GM12878 (cell line): ENCODE measurements at regions not wholly inside any gene's neighbourhood (a gene's known extent, or its start where the extent isn't known, plus 50 kb on each side); places are given as distances from the start of the nearest gene placed in this dataset.
A peak's percentile ranks its signal among the peaks of the same experiment; 100 is the strongest.

Source experiments
- ATF7 ChIP-seq: fragments of 450-650 bp; IDR thresholded peaks from 2 replicates; pipeline ENCODE4 v1.6.1; 2016; ENCODE audit warnings: low read depth, mild to moderate bottlenecking
- BHLHE40 ChIP-seq, 2 experiments: fragments of 450-650 bp in 1 of 2; IDR thresholded peaks; 2 replicates each; pipeline ENCODE4 v1.6.1; 2011 to 2017; ENCODE audit warnings: low read depth in 2 of 2, borderline replicate concordance in 1 of 2, improper control_type of control experiment in 1 of 2, low read length in 1 of 2, mild to moderate bottlenecking in 1 of 2
- CBFB ChIP-seq: IDR thresholded peaks from 2 replicates; pipeline ENCODE4 v1.6.1; 2016; ENCODE audit warnings: antibody characterized with exemption, low read depth
- DPF2 ChIP-seq: fragments of 450-650 bp; IDR thresholded peaks from 2 replicates; pipeline ENCODE4 v1.6.1; 2017; ENCODE audit warnings: mild to moderate bottlenecking
- ETV6 ChIP-seq, 2 experiments: fragments of 450-650 bp in 1 of 2; IDR thresholded peaks in 1 of 2; conservative IDR thresholded peaks in 1 of 2; 2 replicates each; pipeline ENCODE4 v1.6.1; 2014; ENCODE audit warnings: antibody characterized with exemption in 1 of 2, borderline replicate concordance in 1 of 2, low read depth in 1 of 2, mild to moderate bottlenecking in 1 of 2, moderate library complexity in 1 of 2
- HCFC1 ChIP-seq: fragments of 150-350 bp; IDR thresholded peaks from 2 replicates; pipeline ENCODE4 v1.6.1; 2014; ENCODE audit warnings: low read length
- HDAC2 ChIP-seq: fragments of 200-600 bp; sonication (generic); IDR thresholded peaks from 2 replicates; pipeline ENCODE4 v1.6.1; 2017
- IKZF1 ChIP-seq: fragments of 450-650 bp; conservative IDR thresholded peaks from 2 replicates; pipeline ENCODE4 v1.6.1; 2017; ENCODE audit warnings: antibody characterized with exemption, mild to moderate bottlenecking
- IRF4 ChIP-seq: IDR thresholded peaks from 2 replicates; pipeline ENCODE4 v1.6.1; 2011; ENCODE audit warnings: low read depth, low read length
- MTA3 ChIP-seq: IDR thresholded peaks from 2 replicates; pipeline ENCODE4 v1.6.1; 2012; ENCODE audit warnings: low read length, inconsistent platforms, borderline replicate concordance
- PAX8 ChIP-seq: fragments of 450-650 bp; IDR thresholded peaks from 2 replicates; pipeline ENCODE4 v1.6.1; 2017; ENCODE audit warnings: mild to moderate bottlenecking, moderate library complexity
- RAD21 ChIP-seq: IDR thresholded peaks from 2 replicates; pipeline ENCODE4 v1.6.1; 2011; ENCODE audit warnings: mild to moderate bottlenecking, low read depth, low read length, moderate library complexity; ENCODE audit not compliant: insufficient read depth
- RBBP5 ChIP-seq: fragments of 200-600 bp; sonication (generic); conservative IDR thresholded peaks from 2 replicates; pipeline ENCODE4 v1.6.1; 2016
- RFX5 ChIP-seq: IDR thresholded peaks from 2 replicates; pipeline ENCODE4 v1.6.1; 2011; ENCODE audit warnings: low read depth, low read length, improper control_type of control experiment
- SMAD5 ChIP-seq: IDR thresholded peaks from 2 replicates; pipeline ENCODE4 v1.6.1; 2016; ENCODE audit warnings: antibody characterized with exemption, low read depth
- SRF ChIP-seq, 2 experiments: IDR thresholded peaks; 2 replicates each; pipeline ENCODE4 v1.6.1; 2011; ENCODE audit warnings: low read depth in 2 of 2, low read length in 2 of 2, mild to moderate bottlenecking in 1 of 2, moderate library complexity in 1 of 2
- STAT3 ChIP-seq: IDR thresholded peaks from 2 replicates; pipeline ENCODE4 v1.6.1; 2011; ENCODE audit warnings: low read depth, low read length, improper control_type of control experiment
- SUPT20H ChIP-seq: IDR thresholded peaks from 2 replicates; pipeline ENCODE4 v1.6.1; 2011; ENCODE audit warnings: low read depth, mild to moderate bottlenecking, low read length, moderate library complexity, borderline replicate concordance; ENCODE audit not compliant: control insufficient read depth
- TCF7 ChIP-seq: IDR thresholded peaks from 2 replicates; pipeline ENCODE4 v1.6.1; 2014; ENCODE audit warnings: antibody characterized with exemption, borderline replicate concordance
- ZBED1 ChIP-seq: IDR thresholded peaks from 2 replicates; pipeline ENCODE4 v1.6.1; 2016; ENCODE audit warnings: borderline replicate concordance
- ZNF217 ChIP-seq: fragments of 450-650 bp; IDR thresholded peaks from 2 replicates; pipeline ENCODE4 v1.6.1; 2017; ENCODE audit warnings: antibody characterized with exemption, mild to moderate bottlenecking
- ZNF274 ChIP-seq: IDR thresholded peaks from one replicate; pipeline ENCODE4 v1.8.0; 2011; ENCODE audit not compliant: insufficient read length, insufficient read depth
- TF ChIP-seq, protein P1 (sequence below): fragments of 450-650 bp; IDR thresholded peaks from 2 replicates; pipeline ENCODE4 v1.6.1; 2017; ENCODE audit warnings: low read depth, mild to moderate bottlenecking, moderate library complexity
- TF ChIP-seq, protein P2 (sequence below): IDR thresholded peaks from 2 replicates; pipeline ENCODE4 v1.6.1; 2012; ENCODE audit warnings: low read length, inconsistent platforms
- TF ChIP-seq, protein P3 (sequence below): fragments of 450-650 bp; IDR thresholded peaks from 2 replicates; pipeline ENCODE4 v1.6.1; 2018; ENCODE audit warnings: borderline replicate concordance, mild to moderate bottlenecking; ENCODE audit not compliant: partially characterized antibody
- TF ChIP-seq, protein P4 (sequence below): fragments of 450-650 bp; IDR thresholded peaks from 2 replicates; pipeline ENCODE4 v1.6.1; 2016; ENCODE audit warnings: mild to moderate bottlenecking

DNA sequence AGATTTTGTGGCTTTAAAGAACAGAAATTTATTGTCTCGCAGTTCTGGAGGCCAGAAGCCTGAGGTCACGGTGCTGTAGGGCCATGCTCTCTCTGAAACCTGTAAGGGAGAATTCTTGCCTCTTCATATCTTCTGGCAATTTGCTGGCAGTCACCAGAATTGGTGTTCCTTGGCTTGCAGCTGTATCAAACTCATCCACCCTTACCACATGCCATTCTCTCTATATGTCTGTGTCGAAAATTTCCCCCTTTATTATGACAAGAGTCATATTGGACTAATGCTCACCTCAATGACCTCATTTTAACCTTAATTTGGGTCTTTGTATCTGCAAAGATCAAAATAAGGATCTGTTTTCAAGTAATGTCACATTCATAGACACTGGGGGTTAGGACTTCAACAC lies 266.7 kb downstream of the IL20RB start (continued):
- TF ChIP-seq ETV6 (conservative IDR thresholded peaks at IDR 0.05 in 1 of 2, IDR thresholded peaks at IDR 0.05 in 1 of 2; ENCODE audit: borderline replicate concordance in 1 of 2, low read depth in 1 of 2) (no peak), RBBP5 (no peak), ZNF217 (no peak), ZBED1 (no peak), ZNF274 (no peak), CBFB (peak; percentile 34; the same call in 1 of the 2 replicates), ATF7 (no peak), IRF4 (no peak), HDAC2 (no peak), SRF (IDR thresholded peaks at IDR 0.05; ENCODE audit: low read depth in 2 of 2, low read length in 2 of 2) (no peak), IKZF1 (no peak), BHLHE40 (IDR thresholded peaks at IDR 0.05; ENCODE audit: borderline replicate concordance in 1 of 2, low read depth in 2 of 2, low read length in 1 of 2) (no peak), TCF7 (peak; percentile 56), SMAD5 (no peak), SUPT20H (no peak), STAT3 (no peak), RFX5 (no peak), HCFC1 (no peak), MTA3 (no peak), RAD21 (no peak), PAX8 (no peak), DPF2 (no peak)
- TF ChIP-seq, protein P1, sequence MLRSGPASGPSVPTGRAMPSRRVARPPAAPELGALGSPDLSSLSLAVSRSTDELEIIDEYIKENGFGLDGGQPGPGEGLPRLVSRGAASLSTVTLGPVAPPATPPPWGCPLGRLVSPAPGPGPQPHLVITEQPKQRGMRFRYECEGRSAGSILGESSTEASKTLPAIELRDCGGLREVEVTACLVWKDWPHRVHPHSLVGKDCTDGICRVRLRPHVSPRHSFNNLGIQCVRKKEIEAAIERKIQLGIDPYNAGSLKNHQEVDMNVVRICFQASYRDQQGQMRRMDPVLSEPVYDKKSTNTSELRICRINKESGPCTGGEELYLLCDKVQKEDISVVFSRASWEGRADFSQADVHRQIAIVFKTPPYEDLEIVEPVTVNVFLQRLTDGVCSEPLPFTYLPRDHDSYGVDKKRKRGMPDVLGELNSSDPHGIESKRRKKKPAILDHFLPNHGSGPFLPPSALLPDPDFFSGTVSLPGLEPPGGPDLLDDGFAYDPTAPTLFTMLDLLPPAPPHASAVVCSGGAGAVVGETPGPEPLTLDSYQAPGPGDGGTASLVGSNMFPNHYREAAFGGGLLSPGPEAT = no peak
- TF ChIP-seq, protein P2, sequence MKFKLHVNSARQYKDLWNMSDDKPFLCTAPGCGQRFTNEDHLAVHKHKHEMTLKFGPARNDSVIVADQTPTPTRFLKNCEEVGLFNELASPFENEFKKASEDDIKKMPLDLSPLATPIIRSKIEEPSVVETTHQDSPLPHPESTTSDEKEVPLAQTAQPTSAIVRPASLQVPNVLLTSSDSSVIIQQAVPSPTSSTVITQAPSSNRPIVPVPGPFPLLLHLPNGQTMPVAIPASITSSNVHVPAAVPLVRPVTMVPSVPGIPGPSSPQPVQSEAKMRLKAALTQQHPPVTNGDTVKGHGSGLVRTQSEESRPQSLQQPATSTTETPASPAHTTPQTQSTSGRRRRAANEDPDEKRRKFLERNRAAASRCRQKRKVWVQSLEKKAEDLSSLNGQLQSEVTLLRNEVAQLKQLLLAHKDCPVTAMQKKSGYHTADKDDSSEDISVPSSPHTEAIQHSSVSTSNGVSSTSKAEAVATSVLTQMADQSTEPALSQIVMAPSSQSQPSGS = peak; percentile 46; the same call in 1 of the 2 replicates
- TF ChIP-seq, protein P3, sequence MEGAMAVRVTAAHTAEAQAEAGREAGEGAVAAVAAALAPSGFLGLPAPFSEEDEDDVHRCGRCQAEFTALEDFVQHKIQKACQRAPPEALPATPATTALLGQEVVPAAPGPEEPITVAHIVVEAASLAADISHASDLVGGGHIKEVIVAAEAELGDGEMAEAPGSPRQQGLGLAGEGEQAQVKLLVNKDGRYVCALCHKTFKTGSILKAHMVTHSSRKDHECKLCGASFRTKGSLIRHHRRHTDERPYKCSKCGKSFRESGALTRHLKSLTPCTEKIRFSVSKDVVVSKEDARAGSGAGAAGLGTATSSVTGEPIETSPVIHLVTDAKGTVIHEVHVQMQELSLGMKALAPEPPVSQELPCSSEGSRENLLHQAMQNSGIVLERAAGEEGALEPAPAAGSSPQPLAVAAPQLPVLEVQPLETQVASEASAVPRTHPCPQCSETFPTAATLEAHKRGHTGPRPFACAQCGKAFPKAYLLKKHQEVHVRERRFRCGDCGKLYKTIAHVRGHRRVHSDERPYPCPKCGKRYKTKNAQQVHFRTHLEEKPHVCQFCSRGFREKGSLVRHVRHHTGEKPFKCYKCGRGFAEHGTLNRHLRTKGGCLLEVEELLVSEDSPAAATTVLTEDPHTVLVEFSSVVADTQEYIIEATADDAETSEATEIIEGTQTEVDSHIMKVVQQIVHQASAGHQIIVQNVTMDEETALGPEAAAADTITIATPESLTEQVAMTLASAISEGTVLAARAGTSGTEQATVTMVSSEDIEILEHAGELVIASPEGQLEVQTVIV = no peak
- TF ChIP-seq, protein P4, sequence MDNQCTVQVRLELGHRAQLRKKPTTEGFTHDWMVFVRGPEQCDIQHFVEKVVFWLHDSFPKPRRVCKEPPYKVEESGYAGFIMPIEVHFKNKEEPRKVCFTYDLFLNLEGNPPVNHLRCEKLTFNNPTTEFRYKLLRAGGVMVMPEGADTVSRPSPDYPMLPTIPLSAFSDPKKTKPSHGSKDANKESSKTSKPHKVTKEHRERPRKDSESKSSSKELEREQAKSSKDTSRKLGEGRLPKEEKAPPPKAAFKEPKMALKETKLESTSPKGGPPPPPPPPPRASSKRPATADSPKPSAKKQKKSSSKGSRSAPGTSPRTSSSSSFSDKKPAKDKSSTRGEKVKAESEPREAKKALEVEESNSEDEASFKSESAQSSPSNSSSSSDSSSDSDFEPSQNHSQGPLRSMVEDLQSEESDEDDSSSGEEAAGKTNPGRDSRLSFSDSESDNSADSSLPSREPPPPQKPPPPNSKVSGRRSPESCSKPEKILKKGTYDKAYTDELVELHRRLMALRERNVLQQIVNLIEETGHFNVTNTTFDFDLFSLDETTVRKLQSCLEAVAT = no peak
